ENCODE measurements at regions not wholly inside any gene's neighbourhood (a gene's known extent, or its start where the extent isn't known, plus 50 kb on each side); places are given as distances from the start of the nearest gene placed in this dataset.

DNA sequence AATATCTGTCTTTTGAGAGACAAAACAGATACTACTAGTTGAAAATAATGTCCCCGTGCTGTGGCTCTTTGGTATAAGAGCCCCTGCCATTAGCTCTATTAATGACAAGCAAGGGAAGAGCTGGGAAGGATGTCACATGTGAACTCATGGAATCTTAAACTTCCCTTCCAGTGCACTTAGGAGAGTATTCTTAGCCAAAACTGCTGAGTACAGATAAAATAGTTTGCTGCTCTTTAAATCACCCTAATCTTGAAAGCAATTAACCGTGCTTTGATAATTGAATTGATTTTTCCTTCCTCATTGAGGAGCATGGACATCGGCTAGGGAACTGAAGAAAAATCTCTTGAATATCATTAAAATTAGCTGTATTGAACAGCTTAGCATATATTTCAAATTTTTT is 91.7 kb downstream of the SLC35B3 start:
- TF ChIP-seq, protein P1, sequence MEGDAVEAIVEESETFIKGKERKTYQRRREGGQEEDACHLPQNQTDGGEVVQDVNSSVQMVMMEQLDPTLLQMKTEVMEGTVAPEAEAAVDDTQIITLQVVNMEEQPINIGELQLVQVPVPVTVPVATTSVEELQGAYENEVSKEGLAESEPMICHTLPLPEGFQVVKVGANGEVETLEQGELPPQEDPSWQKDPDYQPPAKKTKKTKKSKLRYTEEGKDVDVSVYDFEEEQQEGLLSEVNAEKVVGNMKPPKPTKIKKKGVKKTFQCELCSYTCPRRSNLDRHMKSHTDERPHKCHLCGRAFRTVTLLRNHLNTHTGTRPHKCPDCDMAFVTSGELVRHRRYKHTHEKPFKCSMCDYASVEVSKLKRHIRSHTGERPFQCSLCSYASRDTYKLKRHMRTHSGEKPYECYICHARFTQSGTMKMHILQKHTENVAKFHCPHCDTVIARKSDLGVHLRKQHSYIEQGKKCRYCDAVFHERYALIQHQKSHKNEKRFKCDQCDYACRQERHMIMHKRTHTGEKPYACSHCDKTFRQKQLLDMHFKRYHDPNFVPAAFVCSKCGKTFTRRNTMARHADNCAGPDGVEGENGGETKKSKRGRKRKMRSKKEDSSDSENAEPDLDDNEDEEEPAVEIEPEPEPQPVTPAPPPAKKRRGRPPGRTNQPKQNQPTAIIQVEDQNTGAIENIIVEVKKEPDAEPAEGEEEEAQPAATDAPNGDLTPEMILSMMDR (IDR thresholded peaks at IDR 0.05; ENCODE audit: low read depth, low read length) = no peak
- TF ChIP-seq POLR2A (IDR thresholded peaks at IDR 0.05; ENCODE audit: extremely low read depth, insufficient read length) (no peak), MYC (IDR thresholded peaks at IDR 0.05; ENCODE audit: low read depth, low read length) (no peak)
- TF ChIP-seq, protein P2, sequence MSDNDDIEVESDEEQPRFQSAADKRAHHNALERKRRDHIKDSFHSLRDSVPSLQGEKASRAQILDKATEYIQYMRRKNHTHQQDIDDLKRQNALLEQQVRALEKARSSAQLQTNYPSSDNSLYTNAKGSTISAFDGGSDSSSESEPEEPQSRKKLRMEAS (IDR thresholded peaks at IDR 0.05; ENCODE audit: low read depth, low read length) = no peak
